ENCODE measurements at regions not wholly inside any gene's neighbourhood (a gene's known extent, or its start where the extent isn't known, plus 50 kb on each side); places are given as distances from the start of the nearest gene placed in this dataset.

DNA sequence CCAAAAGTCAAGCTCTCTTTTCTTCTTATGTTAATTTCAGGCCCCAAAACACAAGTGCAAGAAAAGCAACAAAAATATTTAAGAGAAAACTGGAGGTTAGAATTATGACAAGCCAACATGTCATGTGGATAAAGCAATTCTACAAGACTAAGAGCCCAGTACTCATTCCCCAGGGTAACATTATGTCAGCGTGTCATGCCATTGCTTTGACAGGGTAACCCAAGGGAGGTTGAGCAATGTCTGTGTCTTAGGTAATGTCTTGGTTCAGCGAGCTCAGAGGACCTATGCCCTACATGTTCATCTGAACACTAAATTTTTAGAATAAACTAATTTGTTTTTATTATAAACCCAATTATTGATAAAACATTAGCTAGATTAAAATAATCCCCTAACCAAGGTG lies 173.2 kb upstream of the ZNF804A start:
- no peak for DNase-seq (ENCODE audit: low read depth, low spot score)
- Histone ChIP-seq H3K27me3 (ENCODE audit: control insufficient read depth, insufficient read depth, low read length) (no peaks in the 10 kb centered on the region), H3K27ac (ENCODE audit: low read depth, low read length) (no peak overlapping the region), H3K9me3 (ENCODE audit: control insufficient read depth, insufficient read depth, low read length) (no peaks in the 10 kb centered on the region), H3K4me3 (ENCODE audit: low read depth, low read length) (no peak overlapping the region)
- CTCF ChIA-PET, result no interaction called here
- TF ChIP-seq, protein P1, sequence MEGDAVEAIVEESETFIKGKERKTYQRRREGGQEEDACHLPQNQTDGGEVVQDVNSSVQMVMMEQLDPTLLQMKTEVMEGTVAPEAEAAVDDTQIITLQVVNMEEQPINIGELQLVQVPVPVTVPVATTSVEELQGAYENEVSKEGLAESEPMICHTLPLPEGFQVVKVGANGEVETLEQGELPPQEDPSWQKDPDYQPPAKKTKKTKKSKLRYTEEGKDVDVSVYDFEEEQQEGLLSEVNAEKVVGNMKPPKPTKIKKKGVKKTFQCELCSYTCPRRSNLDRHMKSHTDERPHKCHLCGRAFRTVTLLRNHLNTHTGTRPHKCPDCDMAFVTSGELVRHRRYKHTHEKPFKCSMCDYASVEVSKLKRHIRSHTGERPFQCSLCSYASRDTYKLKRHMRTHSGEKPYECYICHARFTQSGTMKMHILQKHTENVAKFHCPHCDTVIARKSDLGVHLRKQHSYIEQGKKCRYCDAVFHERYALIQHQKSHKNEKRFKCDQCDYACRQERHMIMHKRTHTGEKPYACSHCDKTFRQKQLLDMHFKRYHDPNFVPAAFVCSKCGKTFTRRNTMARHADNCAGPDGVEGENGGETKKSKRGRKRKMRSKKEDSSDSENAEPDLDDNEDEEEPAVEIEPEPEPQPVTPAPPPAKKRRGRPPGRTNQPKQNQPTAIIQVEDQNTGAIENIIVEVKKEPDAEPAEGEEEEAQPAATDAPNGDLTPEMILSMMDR (IDR thresholded peaks at IDR 0.05; ENCODE audit: low read depth, low read length), result no peak
- POLR2A ChIA-PET, result no interaction called here

DNA sequence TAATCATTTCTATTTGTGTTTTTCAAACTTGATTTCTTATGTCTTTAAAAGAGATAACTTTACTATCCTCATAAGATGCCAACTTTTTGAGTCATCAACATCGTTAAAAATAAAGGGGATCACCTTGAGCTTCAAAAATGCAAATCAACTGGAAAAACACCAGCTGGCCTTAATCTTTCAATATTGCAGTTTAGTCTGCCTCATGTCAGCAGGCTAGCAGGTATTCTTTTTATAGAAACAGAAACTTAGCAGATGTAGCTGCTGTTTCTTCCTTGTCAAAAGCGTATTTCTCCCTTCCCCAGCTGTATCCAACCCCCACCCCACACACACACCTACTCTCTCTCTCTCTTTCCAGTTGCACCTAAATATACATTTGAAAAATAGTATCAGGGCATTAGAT lies 154.1 kb upstream of the ZNF804A start:
- Histone ChIP-seq H3K4me3 (ENCODE audit: low read depth, low read length) (no peak overlapping the region), H3K9me3 (ENCODE audit: control insufficient read depth, insufficient read depth, low read length) (no peaks in the 10 kb centered on the region), H3K27ac (ENCODE audit: low read depth, low read length) (no peak overlapping the region), H3K27me3 (ENCODE audit: control insufficient read depth, insufficient read depth, low read length) (no peaks in the 10 kb centered on the region)
- DNase-seq (ENCODE audit: low read depth, low spot score), result no peak
- ChIA-PET CTCF (no interaction called here), POLR2A (no interaction called here)
- TF ChIP-seq, protein P1 (IDR thresholded peaks at IDR 0.05; ENCODE audit: low read depth, low read length), result no peak

DNA sequence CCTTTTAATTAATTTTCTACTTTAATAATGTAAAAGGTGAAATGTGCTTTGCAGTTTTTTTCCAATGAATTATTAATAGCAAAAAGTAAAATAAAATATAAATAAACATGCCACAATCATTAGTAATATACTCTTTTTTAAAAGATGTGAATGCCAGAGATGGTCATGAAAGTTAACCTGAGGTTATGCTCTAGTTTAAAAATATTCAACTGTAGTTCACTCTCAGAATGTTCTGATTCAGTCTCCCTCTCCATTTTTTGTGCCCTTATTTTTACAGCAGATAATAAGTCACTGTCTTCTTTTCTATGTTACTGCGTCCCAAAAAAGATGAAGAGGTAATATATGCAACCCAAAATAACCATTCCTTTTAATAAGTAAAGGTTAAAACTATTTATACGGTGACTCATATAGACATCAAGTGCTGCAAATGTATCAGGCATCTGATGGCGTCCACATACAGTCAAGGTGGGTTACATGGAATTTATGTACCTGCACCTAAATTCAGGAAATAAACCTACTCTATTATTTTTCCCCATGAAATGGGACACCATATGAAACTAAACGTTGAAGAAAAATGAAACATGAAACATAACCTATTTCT lies 153.6 kb upstream of the ZNF804A start:
- ChIA-PET POLR2A (no interaction called here), CTCF (no interaction called here)
- Histone ChIP-seq H3K4me3 (ENCODE audit: low read depth, low read length) (no peak overlapping the region), H3K9me3 (ENCODE audit: control insufficient read depth, insufficient read depth, low read length) (no peaks in the 10 kb centered on the region), H3K27ac (ENCODE audit: low read depth, low read length) (no peak overlapping the region), H3K27me3 (ENCODE audit: control insufficient read depth, insufficient read depth, low read length) (no peaks in the 10 kb centered on the region)
- no peak for DNase-seq (ENCODE audit: low read depth, low spot score)
- TF ChIP-seq, protein P1 (IDR thresholded peaks at IDR 0.05; ENCODE audit: low read depth, low read length), result no peak

DNA sequence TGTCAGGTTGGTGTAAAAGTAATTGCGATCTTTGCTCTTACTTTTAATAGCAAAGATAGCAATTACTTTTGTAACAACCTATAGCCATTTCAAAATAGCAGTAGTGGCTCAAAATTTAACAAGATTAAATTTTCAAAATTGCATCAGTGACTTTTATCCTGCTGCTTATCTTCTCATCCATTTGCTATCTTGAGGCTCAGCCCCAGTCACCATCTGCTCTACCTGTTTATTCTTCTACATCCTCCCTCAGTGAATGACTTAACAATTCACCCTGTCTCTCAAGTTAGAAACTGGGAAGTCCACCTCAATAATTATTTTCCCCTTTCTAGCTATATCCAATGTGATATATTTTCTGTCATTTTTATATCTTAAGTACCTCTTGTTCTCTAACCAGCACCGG lies 148.6 kb upstream of the ZNF804A start:
- H3K9me3 ChIP-seq (ENCODE audit: control insufficient read depth, insufficient read depth, low read length), result no peaks in the 10 kb centered on the region
- DNase-seq (ENCODE audit: low read depth, low spot score), result no peak
- TF ChIP-seq, protein P1 (IDR thresholded peaks at IDR 0.05; ENCODE audit: low read depth, low read length), result no peak
- H3K27me3 ChIP-seq (ENCODE audit: control insufficient read depth, insufficient read depth, low read length), result no peaks in the 10 kb centered on the region
- ChIA-PET CTCF (interaction anchor here (0.6 kb wide), 1 partner anchor 147 kb away, joined by 4 read pairs; no protein-coding TSS in a partner anchor), POLR2A (no interaction called here)
- no peak overlapping the region for H3K27ac ChIP-seq (ENCODE audit: low read depth, low read length)
- H3K4me3 ChIP-seq (ENCODE audit: low read depth, low read length), result no peak overlapping the region

DNA sequence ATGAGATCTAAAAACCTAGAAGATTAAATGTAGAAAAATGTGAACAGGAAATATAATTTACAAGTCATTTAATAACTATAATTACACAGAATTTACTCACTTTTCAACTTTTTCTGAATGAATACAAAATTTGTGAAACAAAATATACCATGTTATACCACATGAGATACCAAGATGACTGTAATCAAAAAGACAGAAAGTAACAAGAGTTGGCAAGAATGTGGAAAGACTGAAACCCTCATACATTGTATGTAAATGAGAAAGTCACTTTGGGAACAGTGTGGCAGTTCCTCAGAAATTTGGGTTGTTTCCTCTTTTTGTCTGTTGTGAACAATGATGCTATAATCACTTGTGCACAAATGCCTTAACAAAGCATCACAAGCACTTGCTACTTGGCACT lies 145.4 kb upstream of the ZNF804A start:
- CTCF ChIA-PET, result no interaction called here
- Histone ChIP-seq H3K4me3 (ENCODE audit: low read depth, low read length) (no peak overlapping the region), H3K27ac (ENCODE audit: low read depth, low read length) (no peak overlapping the region), H3K9me3 (ENCODE audit: control insufficient read depth, insufficient read depth, low read length) (no peaks in the 10 kb centered on the region), H3K27me3 (ENCODE audit: control insufficient read depth, insufficient read depth, low read length) (no peaks in the 10 kb centered on the region)
- DNase-seq (ENCODE audit: low read depth, low spot score), result no peak
- POLR2A ChIA-PET, result no interaction called here
- TF ChIP-seq, protein P1 (IDR thresholded peaks at IDR 0.05; ENCODE audit: low read depth, low read length), result no peak
